OCI-LY1 (cell line): ENCODE measurements at regions not wholly inside any gene's neighbourhood (a gene's known extent, or its start where the extent isn't known, plus 50 kb on each side); places are given as distances from the start of the nearest gene placed in this dataset.

Experiments used
- H2AFZ ChIP-seq: fragments of 200-600 bp; sonication (generic), shearing (Covaris generic); 2 replicates; pipeline ENCODE4 v1.6.0; 2014; ENCODE audit warnings: antibody characterized with exemption, mild to moderate bottlenecking, low read length
- H3F3A ChIP-seq: fragments of 200-600 bp; sonication (generic), shearing (Covaris generic); 2 replicates; pipeline ENCODE4 v1.6.0; 2014; ENCODE audit warnings: mild to moderate bottlenecking, antibody characterized with exemption, low read length, moderate library complexity; ENCODE audit not compliant: insufficient read depth
- H3K27ac ChIP-seq: fragments of 200-600 bp; sonication (generic); 2 replicates; pipeline ENCODE4 v1.5.1; 2014; ENCODE audit warnings: low read length, mixed run types, mild to moderate bottlenecking, low read depth; ENCODE audit not compliant: poor library complexity, severe bottlenecking
- H3K27me3 ChIP-seq: fragments of 200-600 bp; sonication (generic); 2 replicates; pipeline ENCODE4 v1.6.0; 2014; ENCODE audit warnings: antibody characterized with exemption, mild to moderate bottlenecking, low read length, moderate library complexity; ENCODE audit not compliant: insufficient read depth
- H3K36me3 ChIP-seq: fragments of 200-600 bp; sonication (generic); 2 replicates; pipeline ENCODE4 v1.6.1; 2014; ENCODE audit warnings: mild to moderate bottlenecking, antibody characterized with exemption, low read length, moderate library complexity, mixed read lengths; ENCODE audit not compliant: insufficient read depth
- H3K4me1 ChIP-seq: fragments of 200-600 bp; sonication (generic); 2 replicates; pipeline ENCODE4 v1.5.1; 2014; ENCODE audit warnings: mild to moderate bottlenecking, low read length, moderate library complexity; ENCODE audit not compliant: insufficient read depth, severe bottlenecking
- H3K4me2 ChIP-seq: fragments of 200-600 bp; sonication (generic), shearing (Covaris generic); 2 replicates; pipeline ENCODE4 v1.6.1; 2014; ENCODE audit warnings: low read length
- H3K4me3 ChIP-seq: fragments of 200-600 bp; sonication (generic); 2 replicates; pipeline ENCODE4 v1.5.1; 2014; ENCODE audit warnings: low read length, low read depth, mild to moderate bottlenecking, mixed read lengths; ENCODE audit not compliant: poor library complexity, severe bottlenecking
- H3K79me2 ChIP-seq: fragments of 200-600 bp; shearing (Covaris generic); 2 replicates; pipeline ENCODE4 v1.6.1; 2016; ENCODE audit warnings: mixed run types, low read length, mixed read lengths; ENCODE audit not compliant: insufficient read depth
- H3K9ac ChIP-seq: fragments of 200-600 bp; sonication (generic), shearing (Covaris generic); 2 replicates; pipeline ENCODE4 v1.6.1; 2014; ENCODE audit warnings: mild to moderate bottlenecking, low read length, mixed read lengths
- H3K9me2 ChIP-seq: fragments of 200-600 bp; sonication (generic), shearing (Covaris generic); 2 replicates; pipeline ENCODE4 v1.6.1; 2014; ENCODE audit warnings: low read depth, mild to moderate bottlenecking, low read length, mixed read lengths
- H3K9me3 ChIP-seq: fragments of 200-600 bp; shearing (Covaris generic); 2 replicates; pipeline ENCODE4 v1.6.1; 2014; ENCODE audit warnings: low read length, mixed read lengths
- H4K20me1 ChIP-seq: fragments of 200-600 bp; sonication (generic), shearing (Covaris generic); 2 replicates; pipeline ENCODE4 v1.6.0; 2016; ENCODE audit warnings: mild to moderate bottlenecking, low read length; ENCODE audit not compliant: insufficient read depth
- CTCF ChIP-seq: fragments of 200-600 bp; sonication (generic), shearing (Covaris generic); IDR thresholded peaks from 2 replicates; pipeline ENCODE4 v1.5.1; 2017; ENCODE audit warnings: mild to moderate bottlenecking, antibody characterized with exemption, low read length, moderate library complexity, mixed read lengths
- EZH2 ChIP-seq: fragments of 200-600 bp; sonication (generic), shearing (Covaris generic); IDR thresholded peaks from 2 replicates; pipeline ENCODE4 v1.8.0; 2017; ENCODE audit warnings: borderline replicate concordance, mixed run types, mild to moderate bottlenecking, antibody characterized with exemption, low read length, moderate library complexity, mixed read lengths

GRCh38 chr7:63112764-63113712 lies 885.6 kb upstream of the ZNF722 start:
- Histone ChIP-seq H3K9me3 (peaks cover 4% of the 10 kb centered on the region; the same call in 1 of the 2 replicates), H3K9me2 (no peaks in the 10 kb centered on the region), H3K79me2 (no peaks in the 10 kb centered on the region), H3K36me3 (no peaks in the 10 kb centered on the region), H3K27ac (no peak overlapping the region), H2AFZ (no peak overlapping the region), H3K27me3 (no peaks in the 10 kb centered on the region), H3K9ac (no peak overlapping the region), H3K4me2 (no peak overlapping the region), H3K4me1 (no peaks in the 10 kb centered on the region), H3F3A (no peaks in the 10 kb centered on the region), H3K4me3 (no peak overlapping the region), H4K20me1 (no peaks in the 10 kb centered on the region)
- peak; percentile 18; the same call in 1 of the 2 replicates for TF ChIP-seq CTCF
- TF ChIP-seq EZH2 = no peak

- Histone ChIP-seq H3K27me3 (no peaks in the 10 kb centered on the region), H3K9me3 (peaks cover 4% of the 10 kb centered on the region; the same call in 1 of the 2 replicates), H3K9ac (no peak overlapping the region), H3K4me3 (no peak overlapping the region), H3K9me2 (no peaks in the 10 kb centered on the region), H2AFZ (no peak overlapping the region), H4K20me1 (no peaks in the 10 kb centered on the region), H3K4me1 (no peaks in the 10 kb centered on the region), H3F3A (no peaks in the 10 kb centered on the region), H3K4me2 (no peak overlapping the region), H3K27ac (no peak overlapping the region), H3K36me3 (no peaks in the 10 kb centered on the region), H3K79me2 (no peaks in the 10 kb centered on the region)
- TF ChIP-seq CTCF (no peak), EZH2 (no peak)
Measured at GRCh38 chr7:63113713-63114285, 884.9 kb upstream of the ZNF722 start.

- no peak overlapping the region for H3K4me3 ChIP-seq
- no peak for TF ChIP-seq EZH2
- TF ChIP-seq CTCF = no peak
- no peaks in the 10 kb centered on the region for H4K20me1 ChIP-seq
- H3K9ac ChIP-seq = no peak overlapping the region
- H3K36me3 ChIP-seq = no peaks in the 10 kb centered on the region
- H3K9me3 ChIP-seq = peaks cover 4% of the 10 kb centered on the region; the same call in 1 of the 2 replicates
- H3K4me2 ChIP-seq = no peak overlapping the region
- H2AFZ ChIP-seq = no peak overlapping the region
- H3K79me2 ChIP-seq = no peaks in the 10 kb centered on the region
- H3K9me2 ChIP-seq = no peaks in the 10 kb centered on the region
- H3K27me3 ChIP-seq = no peaks in the 10 kb centered on the region
- H3K27ac ChIP-seq = no peak overlapping the region
- H3K4me1 ChIP-seq = no peaks in the 10 kb centered on the region
- no peaks in the 10 kb centered on the region for H3F3A ChIP-seq
Measured at GRCh38 chr7:63114371-63114985, 884.2 kb upstream of the ZNF722 start.
